B cell (primary cell): ENCODE measurements at regions not wholly inside any gene's neighbourhood (a gene's known extent, or its start where the extent isn't known, plus 50 kb on each side); places are given as distances from the start of the nearest gene placed in this dataset.

Experiments used
- ATAC-seq: fragments of 200-7000 bp; cut with Tn5 transposase; one replicate; pipeline ENCODE4 v1.10.0; 2021; ENCODE audit warnings: low read depth, mild to moderate bottlenecking, moderate number of reproducible peaks, moderate library complexity
- CTCF ChIA-PET: fragments of 350-600 bp; sonication (Branson Sonifier 250); formaldehyde crosslinking; loops from one replicate; lab custom pipeline; 2021; ENCODE audit warnings: antibody characterized with exemption, inconsistent platforms; lab: Charles Lee
- POLR2A ChIA-PET: fragments of 350-600 bp; sonication (Branson Sonifier 250); formaldehyde crosslinking; loops from one replicate; lab custom pipeline; 2021; ENCODE audit warnings: antibody characterized with exemption; lab: Charles Lee
- DNase-seq: peaks from one replicate; pipeline ENCODE4 v3.0.0; 2013
- H2AFZ ChIP-seq: 2 replicates; pipeline ENCODE4 v1.6.1; 2012; ENCODE audit warnings: mild to moderate bottlenecking, low read depth, low read length; ENCODE audit not compliant: insufficient read depth, poor library complexity, severe bottlenecking
- H3K27ac ChIP-seq, 2 donors: 1 replicate in 1 of 2; 2 replicates in 1 of 2; pipeline ENCODE4 v1.5.1; 2012 to 2013; ENCODE audit warnings: low read length in 2 of 2, mild to moderate bottlenecking in 2 of 2, moderate library complexity in 1 of 2
- H3K27me3 ChIP-seq, 4 experiments: fragments of 200-600 bp in 1 of 4; sonication (generic) in 1 of 4; replicated peaks in 1 of 4; 1 replicate in 2 of 4; 2 replicates in 2 of 4; pipeline versions ENCODE4 v1.6.1 to v1.7.0; 2013 to 2016; ENCODE audit warnings: low read length in 3 of 4, mild to moderate bottlenecking in 2 of 4, mixed read lengths in 1 of 4, moderate library complexity in 1 of 4; ENCODE audit not compliant: insufficient read depth in 4 of 4, control insufficient read depth in 3 of 4; ENCODE audit errors: control extremely low read depth in 1 of 4
- H3K36me3 ChIP-seq, 2 experiments: replicated peaks in 1 of 2; 1 replicate in 1 of 2; 2 replicates in 1 of 2; pipeline versions ENCODE4 v1.6.1 to v1.7.1; 2013; ENCODE audit warnings: low read length in 1 of 2; ENCODE audit not compliant: insufficient read depth in 2 of 2, control insufficient read depth in 1 of 2; ENCODE audit errors: control extremely low read depth in 1 of 2, extremely low read depth in 1 of 2
- H3K4me1 ChIP-seq, 2 donors: fragments of 200-600 bp in 1 of 2; sonication (generic) in 1 of 2; 1 replicate in 1 of 2; 2 replicates in 1 of 2; pipeline versions ENCODE4 v1.5.1 to v1.6.1; 2013 to 2017; ENCODE audit warnings: low read length in 2 of 2; ENCODE audit not compliant: control insufficient read depth in 2 of 2, insufficient read depth in 2 of 2
- H3K4me2 ChIP-seq: replicated peaks from 2 replicates; pipeline ENCODE3; 2012; ENCODE audit warnings: mild to moderate bottlenecking, low read depth, low read length; ENCODE audit not compliant: poor library complexity, severe bottlenecking
- H3K4me3 ChIP-seq, 5 experiments: fragments of 200-600 bp in 1 of 5; sonication (generic) in 1 of 5; 1 replicate in 3 of 5; 2 replicates in 2 of 5; pipeline versions ENCODE4 v1.5.1 to v1.7.0; 2011 to 2016; ENCODE audit warnings: low read length in 4 of 5, mild to moderate bottlenecking in 4 of 5, low read depth in 2 of 5, control low read depth in 1 of 5, moderate library complexity in 1 of 5; ENCODE audit not compliant: insufficient read depth in 1 of 5; ENCODE audit errors: control extremely low read depth in 1 of 5, extremely low read depth in 1 of 5
- H3K79me2 ChIP-seq: fragments of 200-600 bp; sonication (generic); one replicate; pipeline ENCODE4 v1.6.0; 2016; ENCODE audit warnings: low read length; ENCODE audit not compliant: control insufficient read depth, insufficient read depth
- H3K9ac ChIP-seq: fragments of 200-600 bp; sonication (generic); 2 replicates; pipeline ENCODE4 v1.6.1; 2017; ENCODE audit warnings: mild to moderate bottlenecking, low read length, moderate library complexity
- H3K9me3 ChIP-seq, 3 donors: one replicate each; pipeline versions ENCODE4 v1.6.1 to v1.7.1; 2013; ENCODE audit warnings: low read length in 2 of 3; ENCODE audit not compliant: control insufficient read depth in 2 of 3, insufficient read depth in 1 of 3; ENCODE audit errors: control extremely low read depth in 1 of 3
- H4K20me1 ChIP-seq: 2 replicates; pipeline ENCODE4 v1.6.0; 2012; ENCODE audit warnings: mild to moderate bottlenecking, low read length; ENCODE audit not compliant: insufficient read depth, control insufficient read depth, poor library complexity, severe bottlenecking
- H3K27ac Mint-ChIP-seq: one replicate; pipeline ENCODE4 v1.8.0; 2021; ENCODE audit warnings: mixed read lengths
- H3K27me3 Mint-ChIP-seq: one replicate; pipeline ENCODE4 v1.8.0; 2021; ENCODE audit warnings: mixed read lengths
- H3K4me1 Mint-ChIP-seq: one replicate; pipeline ENCODE4 v1.8.0; 2021; ENCODE audit warnings: mixed read lengths
- H3K4me3 Mint-ChIP-seq: one replicate; pipeline ENCODE4 v1.8.0; 2021; ENCODE audit warnings: mixed read lengths
- H3K9me3 Mint-ChIP-seq: one replicate; pipeline ENCODE4 v1.8.0; 2022; ENCODE audit warnings: mixed read lengths; ENCODE audit not compliant: insufficient read depth
- CTCF ChIP-seq: fragments of 200-600 bp; IDR thresholded peaks from one replicate; pipeline ENCODE4 v1.8.0; 2022; ENCODE audit warnings: antibody characterized with exemption, mild to moderate bottlenecking
- EZH2 ChIP-seq: IDR thresholded peaks from 2 replicates; pipeline ENCODE4 v1.6.1; 2012; ENCODE audit warnings: borderline replicate concordance, low read depth, mild to moderate bottlenecking, moderate library complexity, low read length; ENCODE audit not compliant: insufficient read depth, poor library complexity, severe bottlenecking
- WGBS: methylation state at CpG from one replicate; pipeline ENCODE4 v1.1.5; 2013; ENCODE audit warnings: missing lambda C conversion rate; ENCODE audit not compliant: insufficient coverage; 5-methylcytosine and 5-hydroxymethylcytosine counted together
- intact Hi-C: fragments of 100-400 bp; cut with micrococcal nuclease; formaldehyde crosslinking; loops from one replicate; pipeline ENCODE4 v1.10.0; 2022

GRCh38 chr3:117310536-117310935 lies 601.0 kb downstream of the TUSC7 start:
- H3K27ac Mint-ChIP-seq, result no peak overlapping the region
- Histone ChIP-seq H3K9ac (no peak overlapping the region), H3K27ac (no peak overlapping the region), H3K27me3 (no peaks in the 10 kb centered on the region), H4K20me1 (no peaks in the 10 kb centered on the region), H3K79me2 (no peaks in the 10 kb centered on the region), H3K4me1 (no peaks in the 10 kb centered on the region), H3K4me3 (no peak overlapping the region), H3K4me2 (no peak overlapping the region), H2AFZ (no peak overlapping the region), H3K36me3 (no peaks in the 10 kb centered on the region), H3K9me3 (peaks cover 0 to 1% (median 0%) of the 10 kb centered on the region in 3 donors)
- WGBS, result no CpG with 5 or more reads among the region's 1 CpG
- TF ChIP-seq CTCF (no peak), EZH2 (no peak)
- intact Hi-C loops, result no loop called here
- peaks cover 1% of the 10 kb centered on the region for H3K4me1 Mint-ChIP-seq
- H3K4me3 Mint-ChIP-seq, result no peak overlapping the region
- H3K9me3 Mint-ChIP-seq, result no peaks in the 10 kb centered on the region
- ATAC-seq, result no peak
- no peaks in the 10 kb centered on the region for H3K27me3 Mint-ChIP-seq
- POLR2A ChIA-PET, result no interaction called here
- CTCF ChIA-PET, result no interaction called here
- no peak for DNase-seq

GRCh38 chr3:117314441-117315150 lies 605.0 kb downstream of the TUSC7 start:
- no peaks in the 10 kb centered on the region for H3K4me1 Mint-ChIP-seq
- no peak for ATAC-seq
- H3K27ac Mint-ChIP-seq, result no peak overlapping the region
- Histone ChIP-seq H3K36me3 (no peaks in the 10 kb centered on the region), H3K4me3 (no peak overlapping the region), H3K9me3 (no peaks in the 10 kb centered on the region), H3K27ac (no peak overlapping the region), H3K79me2 (no peaks in the 10 kb centered on the region), H3K4me2 (no peak overlapping the region), H3K9ac (no peak overlapping the region), H3K4me1 (no peaks in the 10 kb centered on the region), H3K27me3 (no peaks in the 10 kb centered on the region), H2AFZ (no peak overlapping the region), H4K20me1 (no peaks in the 10 kb centered on the region)
- H3K4me3 Mint-ChIP-seq, result no peak overlapping the region
- H3K27me3 Mint-ChIP-seq, result no peaks in the 10 kb centered on the region
- no peaks in the 10 kb centered on the region for H3K9me3 Mint-ChIP-seq
- TF ChIP-seq CTCF (no peak), EZH2 (no peak)
- 86% methylated on average over 1 of the region's 2 CpGs for WGBS
- intact Hi-C loops, result no loop called here
- POLR2A ChIA-PET, result no interaction called here
- CTCF ChIA-PET, result no interaction called here
- DNase-seq, result no peak
